IMR-90 (cell line): ENCODE measurements at regions not wholly inside any gene's neighbourhood (a gene's known extent, or its start where the extent isn't known, plus 50 kb on each side); places are given as distances from the start of the nearest gene placed in this dataset.

Experiments
- ATAC-seq: fragments of 200-7000 bp; cut with Tn5 transposase; 2 replicates; pipeline ENCODE4 v1.9.1; 2020; ENCODE audit warnings: low read depth, mild to moderate bottlenecking, moderate library complexity
- BruUV-seq: library from RNA; stranded (reverse); fragments of 400-500 nt; replicated peaks from 2 replicates; lab custom pipeline; 2021; lab: Mats Ljungman, UMichigan
- CTCF ChIA-PET: fragments of 300-600 bp; formaldehyde crosslinking; extraction: SDS; loops from one replicate; lab custom pipeline; 2021; ENCODE audit warnings: antibody characterized with exemption; lab: Yijun Ruan, JAX
- POLR2A ChIA-PET: fragments of 300-600 bp; sonication (Branson Sonifier 250); formaldehyde crosslinking; loops from one replicate; lab custom pipeline; 2022; ENCODE audit warnings: antibody characterized with exemption; ENCODE audit not compliant: unreplicated experiment; lab: Charles Lee
- DNase-seq: peaks from one replicate; pipeline ENCODE4 v3.0.0; 2013
- H2AFZ ChIP-seq: replicated peaks from 2 replicates; pipeline ENCODE3; 2013; ENCODE audit warnings: low read length, mild to moderate bottlenecking; ENCODE audit not compliant: poor library complexity
- H2AK5ac ChIP-seq: 2 replicates; pipeline ENCODE4 v1.6.1; 2013; ENCODE audit warnings: low read depth, low read length, inconsistent platforms
- H2AK9ac ChIP-seq: replicated peaks from 2 replicates; pipeline ENCODE3; 2013; ENCODE audit warnings: mild to moderate bottlenecking, low read depth, low read length, moderate library complexity; ENCODE audit not compliant: poor library complexity
- H2BK120ac ChIP-seq: 2 replicates; pipeline ENCODE4 v1.6.1; 2013; ENCODE audit warnings: low read depth, low read length, inconsistent platforms
- H2BK15ac ChIP-seq: 3 replicates; pipeline ENCODE4 v1.6.1; 2013; ENCODE audit warnings: low read depth, low read length, inconsistent platforms
- H2BK20ac ChIP-seq: 2 replicates; pipeline ENCODE4 v1.6.1; 2013; ENCODE audit warnings: low read depth, mild to moderate bottlenecking, inconsistent platforms, low read length, moderate library complexity
- H2BK5ac ChIP-seq: 2 replicates; pipeline ENCODE4 v1.6.1; 2013; ENCODE audit warnings: mild to moderate bottlenecking, low read depth, low read length, inconsistent platforms; ENCODE audit not compliant: poor library complexity, severe bottlenecking
- H3K14ac ChIP-seq: replicated peaks from 2 replicates; pipeline ENCODE4 v1.6.1; 2013; ENCODE audit warnings: low read depth, low read length, inconsistent platforms
- H3K18ac ChIP-seq: 2 replicates; pipeline ENCODE4 v1.6.1; 2013; ENCODE audit warnings: low read depth, low read length, control low read depth
- H3K23ac ChIP-seq: 2 replicates; pipeline ENCODE4 v1.6.1; 2013; ENCODE audit warnings: low read depth, low read length, inconsistent platforms
- H3K27ac ChIP-seq: 2 replicates; pipeline ENCODE4 v1.5.1; 2013; ENCODE audit warnings: mild to moderate bottlenecking, control low read depth, low read length; ENCODE audit not compliant: insufficient read depth
- H3K27me3 ChIP-seq: 2 replicates; pipeline ENCODE4 v1.6.1; 2013; ENCODE audit warnings: low read length; ENCODE audit not compliant: control insufficient read depth, insufficient read depth
- H3K36me3 ChIP-seq: 2 replicates; pipeline ENCODE4 v1.6.1; 2013; ENCODE audit warnings: low read length, mixed read lengths; ENCODE audit not compliant: control insufficient read depth, insufficient read depth
- H3K4ac ChIP-seq: 2 replicates; pipeline ENCODE4 v1.6.1; 2013; ENCODE audit warnings: low read depth, low read length, inconsistent platforms
- H3K4me1 ChIP-seq: 2 replicates; pipeline ENCODE4 v1.6.1; 2013; ENCODE audit warnings: low read length, mixed read lengths; ENCODE audit not compliant: control insufficient read depth, insufficient read depth
- H3K4me2 ChIP-seq: 2 replicates; pipeline ENCODE4 v1.6.1; 2013; ENCODE audit warnings: low read depth, mild to moderate bottlenecking, control low read depth, low read length, moderate library complexity
- H3K4me3 ChIP-seq: 2 replicates; pipeline ENCODE4 v1.5.1; 2013; ENCODE audit warnings: low read depth, mild to moderate bottlenecking, control low read depth, low read length, moderate library complexity; ENCODE audit not compliant: insufficient read depth
- H3K56ac ChIP-seq: 2 replicates; pipeline ENCODE4 v1.6.1; 2013; ENCODE audit warnings: low read length, inconsistent platforms; ENCODE audit not compliant: insufficient read depth; ENCODE audit errors: extremely low read depth
- H3K79me1 ChIP-seq, 2 experiments: 2 replicates each; pipeline ENCODE4 v1.6.1; 2013; ENCODE audit warnings: low read length in 2 of 2, inconsistent platforms in 1 of 2, low read depth in 1 of 2
- H3K9ac ChIP-seq: 2 replicates; pipeline ENCODE4 v1.6.1; 2013; ENCODE audit warnings: low read depth, low read length, control low read depth
- H3K9me1 ChIP-seq: 2 replicates; pipeline ENCODE4 v1.6.1; 2013; ENCODE audit warnings: low read length, inconsistent platforms; ENCODE audit not compliant: insufficient read depth
- H3K9me3 ChIP-seq: 2 replicates; pipeline ENCODE4 v1.6.1; 2013; ENCODE audit warnings: low read length; ENCODE audit not compliant: control insufficient read depth, insufficient read depth
- H4K20me1 ChIP-seq: 2 replicates; pipeline ENCODE4 v1.6.1; 2013; ENCODE audit warnings: low read length, inconsistent platforms; ENCODE audit not compliant: insufficient read depth
- H4K5ac ChIP-seq: 2 replicates; pipeline ENCODE4 v1.6.1; 2013; ENCODE audit warnings: mild to moderate bottlenecking, low read depth, low read length, control low read depth
- H4K8ac ChIP-seq, 2 experiments: 2 replicates each; pipeline ENCODE4 v1.6.1; 2013; ENCODE audit warnings: low read depth in 2 of 2, low read length in 2 of 2, control low read depth in 1 of 2, inconsistent platforms in 1 of 2
- H4K91ac ChIP-seq: 2 replicates; pipeline ENCODE4 v1.6.1; 2013; ENCODE audit warnings: low read depth, low read length, inconsistent platforms; ENCODE audit not compliant: insufficient read depth
- CHD1 ChIP-seq: IDR thresholded peaks from 2 replicates; pipeline ENCODE4 v1.6.1; 2012; ENCODE audit warnings: low read depth, low read length, improper control_type of control experiment
- CTCF ChIP-seq: conservative IDR thresholded peaks from 2 replicates; pipeline ENCODE4 v1.5.1; 2012; ENCODE audit warnings: mild to moderate bottlenecking, low read depth, low read length, improper control_type of control experiment
- ELK1 ChIP-seq: fragments of 150-350 bp; IDR thresholded peaks from 2 replicates; pipeline ENCODE4 v1.6.1; 2016; ENCODE audit warnings: low read depth, mild to moderate bottlenecking, low read length, moderate library complexity, borderline replicate concordance
- FOS ChIP-seq: fragments of 150-350 bp; IDR thresholded peaks from 2 replicates; pipeline ENCODE4 v1.6.1; 2016; ENCODE audit warnings: low read depth, low read length
- MAFK ChIP-seq: IDR thresholded peaks from 2 replicates; pipeline ENCODE4 v1.6.1; 2012; ENCODE audit warnings: low read depth, low read length, improper control_type of control experiment
- NFE2L2 ChIP-seq: fragments of 150-350 bp; IDR thresholded peaks from 2 replicates; pipeline ENCODE4 v1.6.1; 2016; ENCODE audit warnings: low read depth, mild to moderate bottlenecking, low read length
- POLR2A ChIP-seq: IDR thresholded peaks from 2 replicates; pipeline ENCODE4 v1.6.1; 2012; ENCODE audit warnings: mild to moderate bottlenecking, low read depth, low read length
- RAD21 ChIP-seq: IDR thresholded peaks from 2 replicates; pipeline ENCODE4 v1.6.1; 2012; ENCODE audit warnings: low read length, improper control_type of control experiment
- WGBS, 2 experiments: methylation state at CpG; one replicate each; pipeline versions ENCODE4 v1.1.5 to v1.1.7; 2013; ENCODE audit warnings: missing lambda C conversion rate in 2 of 2; ENCODE audit not compliant: insufficient read length in 1 of 2; ENCODE audit errors: extremely low coverage in 2 of 2; 5-methylcytosine and 5-hydroxymethylcytosine counted together
- dilution Hi-C: fragments of 300-500 bp; cut with HindIII; formaldehyde crosslinking; loops from one replicate; pipeline ENCODE4 v1.14.3; 2018; ENCODE audit warnings: low sequenced_read_pairs; ENCODE audit not compliant: unreplicated experiment
- in situ Hi-C: fragments of 300-500 bp; cut with MboI; formaldehyde crosslinking; loops from 3 replicates; pipeline ENCODE4 v1.14.3; 2019; ENCODE audit warnings: low sequenced_read_pairs, inconsistent platforms, mixed read lengths
- intact Hi-C: fragments of 100-400 bp; cut with micrococcal nuclease; formaldehyde crosslinking; loops from 2 replicates; pipeline ENCODE4 v1.10.0; 2022

- ChIA-PET CTCF (interaction anchor here (0.5 kb wide), 1 partner anchor 31 kb away, joined by 3 read pairs; no protein-coding TSS in a partner anchor), POLR2A (no interaction called here)
- no peak overlapping the region for H3K27ac ChIP-seq
- H4K91ac ChIP-seq, result no peak overlapping the region
- dilution Hi-C loops (no loop called here), intact Hi-C loops (no loop called here), in situ Hi-C loops (no loop called here)
- H2AK9ac ChIP-seq, result no peak overlapping the region
- ATAC-seq (no peak), DNase-seq (no peak)
- H3K27me3 ChIP-seq, result no peaks in the 10 kb centered on the region
- H3K9ac ChIP-seq, result no peak overlapping the region
- 100% methylated on average over 3 of the region's 6 CpGs; no CpG with 5 or more reads in 1 of the 2 experiments for WGBS, 2 experiments
- H3K4me2 ChIP-seq, result no peak overlapping the region
- H2AFZ ChIP-seq, result no peak overlapping the region
- H3K9me3 ChIP-seq, result no peaks in the 10 kb centered on the region
- no TSS peak for BruUV-seq
- no peak overlapping the region for H2BK15ac ChIP-seq
- peaks cover 15% of the 10 kb centered on the region for H3K4me1 ChIP-seq
- H3K9me1 ChIP-seq, result peaks cover 6% of the 10 kb centered on the region; the same call in 1 of the 2 replicates
- no peak overlapping the region for H3K14ac ChIP-seq
- H3K4me3 ChIP-seq, result no peak overlapping the region
- H3K18ac ChIP-seq, result no peak overlapping the region
- no peaks in the 10 kb centered on the region for H3K79me1 ChIP-seq
- no peak overlapping the region for H3K23ac ChIP-seq
- H3K36me3 ChIP-seq, result no peaks in the 10 kb centered on the region
- no peak overlapping the region for H2BK5ac ChIP-seq
- TF ChIP-seq CTCF (no peak), RAD21 (no peak), CHD1 (no peak), POLR2A (no peak), MAFK (no peak), ELK1 (no peak), FOS (no peak), NFE2L2 (no peak)
- H4K20me1 ChIP-seq, result no peaks in the 10 kb centered on the region
- no peak overlapping the region for H3K4ac ChIP-seq
- H3K56ac ChIP-seq, result no peak overlapping the region
- H4K8ac ChIP-seq, result no peak overlapping the region
- no peak overlapping the region for H4K5ac ChIP-seq
- no peak overlapping the region for H2BK20ac ChIP-seq
- no peak overlapping the region for H2BK120ac ChIP-seq
- H2AK5ac ChIP-seq, result no peak overlapping the region
Observed at GRCh38 chr15:58303236-58303635, 128.6 kb upstream of the LIPC start.
